NCI-H1417 (cell line): ENCODE measurements at regions not wholly inside any gene's neighbourhood (a gene's known extent, or its start where the extent isn't known, plus 50 kb on each side); places are given as distances from the start of the nearest gene placed in this dataset.

Experiments used
- DNase-seq, 3 experiments: peaks; one replicate each; lab custom pipeline; 2025; lab: John Stamatoyannopoulos, UW

GRCh38 chr10:120960725-120961124, 109.6 kb downstream of the WDR11 start:
- DNase-seq, result no peak

DNA sequence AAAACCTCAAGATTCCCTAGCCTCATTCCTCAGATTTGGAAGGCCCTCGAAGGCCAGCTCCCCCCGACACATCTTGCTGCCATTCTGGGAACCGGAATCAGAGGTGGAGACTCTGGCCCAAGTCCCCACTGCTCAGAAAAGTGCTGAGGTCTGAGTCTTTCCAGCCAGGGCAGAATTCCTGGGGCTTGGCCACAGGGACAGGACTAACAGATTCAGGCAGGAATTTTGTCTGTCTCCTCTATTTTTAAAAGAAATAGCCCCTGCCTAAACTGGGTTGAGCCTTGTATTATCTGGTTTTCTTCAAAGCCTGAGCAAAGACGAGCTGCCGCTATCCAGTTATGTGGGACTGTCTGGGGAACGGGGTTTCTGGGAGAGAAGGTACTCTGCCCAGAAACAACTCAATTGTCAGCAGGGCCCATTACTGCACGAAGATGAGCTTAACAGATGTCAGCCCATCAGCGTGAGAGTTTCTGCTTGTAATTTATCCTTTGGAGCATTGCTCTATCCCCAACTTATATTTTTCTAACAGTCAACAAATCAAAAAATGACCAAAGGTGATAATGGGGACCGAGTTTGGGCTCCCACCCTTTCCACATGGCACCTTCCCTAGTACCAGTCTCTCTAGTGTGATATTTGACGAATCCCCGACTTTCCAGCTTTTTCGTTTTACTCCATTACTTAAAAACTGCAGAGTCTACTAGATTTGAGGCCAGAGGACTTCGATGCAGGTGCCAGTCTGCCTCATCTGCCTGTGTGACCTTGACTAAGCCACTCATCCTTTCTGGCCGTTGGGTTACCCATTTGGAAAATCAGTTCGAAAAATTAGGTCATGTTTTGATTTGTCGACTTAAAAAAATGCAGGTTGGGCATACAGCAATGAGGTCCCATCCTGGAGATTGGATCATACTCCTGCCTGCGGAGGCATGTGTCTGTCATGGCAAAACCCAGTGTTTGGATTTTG, 110.9 kb downstream of the WDR11 start:
- DNase-seq, result no peak

DNA sequence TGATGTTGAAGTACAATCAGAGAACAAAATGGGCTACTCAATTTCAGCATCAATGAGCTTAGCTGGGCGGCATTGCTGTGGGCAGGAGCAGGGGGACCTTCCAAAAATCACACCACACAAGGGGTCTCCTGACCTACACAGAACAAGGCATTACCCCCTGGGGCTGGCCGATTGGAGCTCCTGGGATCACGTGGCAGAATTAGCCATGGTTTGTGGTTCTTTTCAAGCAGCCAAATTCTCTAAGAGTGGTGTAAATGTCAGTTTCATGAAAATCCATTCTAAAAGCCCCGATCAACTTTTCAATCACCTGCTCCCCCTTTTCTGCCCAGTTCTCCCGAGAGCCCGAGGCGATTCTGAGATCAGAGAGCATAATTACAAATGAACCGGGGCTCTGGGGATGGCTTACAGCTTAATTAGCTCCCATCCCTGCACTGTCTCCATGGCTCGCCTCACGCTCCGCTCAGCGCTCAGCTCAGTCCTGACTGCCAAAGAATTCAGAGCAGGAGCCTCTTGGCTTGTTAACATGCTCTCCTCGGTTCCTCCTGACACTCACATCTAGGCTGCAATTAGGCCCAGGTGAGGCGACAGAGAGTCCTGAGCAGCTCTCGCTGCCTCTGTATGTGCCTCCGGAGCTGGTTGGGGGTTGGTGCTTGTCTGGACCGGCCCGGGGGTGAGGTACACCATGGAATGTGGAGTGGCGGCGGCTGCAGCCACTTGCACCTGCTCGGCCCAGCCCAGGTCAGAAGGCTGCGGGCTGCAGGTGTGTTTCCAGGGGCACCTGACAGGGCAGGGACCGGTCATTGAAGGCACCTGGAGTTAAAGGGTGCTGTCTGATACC, 111.8 kb downstream of the WDR11 start:
- peak; percentile 31 to 75 (median 58) for DNase-seq

GRCh38 chr10:120963594-120964220, 112.5 kb downstream of the WDR11 start:
- peak in 1 of 3 experiments; percentile 36 for DNase-seq

GRCh38 chr10:120966657-120967045, 115.5 kb downstream of the WDR11 start:
- no peak for DNase-seq

DNA sequence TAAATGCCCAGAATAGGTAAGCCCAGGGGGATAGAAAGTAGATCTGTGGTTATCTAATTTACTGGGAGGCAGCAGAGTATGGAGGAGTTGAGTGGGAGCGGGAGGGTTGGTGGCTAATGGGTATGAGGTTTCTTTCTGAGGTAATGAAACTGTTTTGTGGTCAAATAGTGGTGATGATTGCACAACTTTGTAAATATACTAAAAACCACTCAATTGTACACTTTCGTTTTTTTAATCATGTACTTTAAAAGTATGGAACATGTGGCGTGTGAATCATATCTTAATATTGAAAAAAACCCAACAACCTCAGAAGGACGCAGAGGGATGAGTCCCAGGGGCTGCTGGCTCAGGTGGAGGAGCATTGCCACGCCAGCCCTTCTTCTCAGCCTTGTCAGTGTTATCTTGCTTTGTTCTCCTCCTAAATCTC, 118.1 kb downstream of the WDR11 start:
- DNase-seq, result no peak

DNA sequence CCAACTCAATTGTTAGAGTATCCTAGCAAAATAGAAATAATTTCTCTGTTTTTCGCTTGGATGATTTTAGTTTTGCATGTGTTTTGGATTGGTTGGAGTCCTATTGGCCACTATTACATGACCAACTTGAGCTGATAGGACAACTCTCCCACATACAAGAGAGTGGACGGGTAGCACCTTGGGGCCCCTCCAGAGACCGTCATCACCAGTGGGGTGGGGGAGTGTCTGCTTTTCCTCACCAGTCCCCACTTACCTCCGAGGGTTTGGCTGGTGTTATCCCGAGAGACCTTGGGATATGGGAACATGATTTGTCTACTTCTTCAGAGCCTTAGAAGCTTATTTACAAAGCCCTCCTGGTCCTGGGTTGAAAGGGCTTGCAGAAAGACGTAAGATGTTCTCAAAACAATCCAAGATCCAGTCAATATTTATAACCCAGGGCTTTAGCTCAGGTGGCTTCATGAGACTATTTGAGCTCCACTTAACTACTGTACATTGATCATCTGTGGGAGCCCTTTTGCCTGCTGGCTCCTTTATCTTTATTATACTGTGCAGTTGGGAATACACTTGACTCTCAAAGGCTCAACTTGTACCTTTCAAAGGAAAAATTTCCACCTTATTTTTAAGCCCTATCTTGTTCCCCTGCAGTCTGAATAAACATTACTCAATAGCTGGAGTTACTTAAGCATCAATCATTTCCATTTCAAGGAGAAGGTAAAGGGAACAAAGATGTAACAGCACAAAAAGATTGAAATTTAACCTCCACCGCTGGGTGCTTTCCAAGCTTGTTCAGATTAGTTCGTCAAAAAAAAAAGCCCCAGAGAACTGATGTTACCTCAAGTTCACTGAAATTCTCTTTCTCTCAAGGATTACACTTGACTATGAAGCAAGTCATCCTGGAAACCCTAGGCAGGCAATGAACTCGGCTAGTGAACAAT, 119.7 kb downstream of the WDR11 start:
- no peak for DNase-seq

GRCh38 chr10:120971671-120972070, 120.5 kb downstream of the WDR11 start:
- DNase-seq, result peak in 1 of 3 experiments; percentile 14

GRCh38 chr10:120972259-120972658, 121.1 kb downstream of the WDR11 start:
- no peak for DNase-seq

DNA sequence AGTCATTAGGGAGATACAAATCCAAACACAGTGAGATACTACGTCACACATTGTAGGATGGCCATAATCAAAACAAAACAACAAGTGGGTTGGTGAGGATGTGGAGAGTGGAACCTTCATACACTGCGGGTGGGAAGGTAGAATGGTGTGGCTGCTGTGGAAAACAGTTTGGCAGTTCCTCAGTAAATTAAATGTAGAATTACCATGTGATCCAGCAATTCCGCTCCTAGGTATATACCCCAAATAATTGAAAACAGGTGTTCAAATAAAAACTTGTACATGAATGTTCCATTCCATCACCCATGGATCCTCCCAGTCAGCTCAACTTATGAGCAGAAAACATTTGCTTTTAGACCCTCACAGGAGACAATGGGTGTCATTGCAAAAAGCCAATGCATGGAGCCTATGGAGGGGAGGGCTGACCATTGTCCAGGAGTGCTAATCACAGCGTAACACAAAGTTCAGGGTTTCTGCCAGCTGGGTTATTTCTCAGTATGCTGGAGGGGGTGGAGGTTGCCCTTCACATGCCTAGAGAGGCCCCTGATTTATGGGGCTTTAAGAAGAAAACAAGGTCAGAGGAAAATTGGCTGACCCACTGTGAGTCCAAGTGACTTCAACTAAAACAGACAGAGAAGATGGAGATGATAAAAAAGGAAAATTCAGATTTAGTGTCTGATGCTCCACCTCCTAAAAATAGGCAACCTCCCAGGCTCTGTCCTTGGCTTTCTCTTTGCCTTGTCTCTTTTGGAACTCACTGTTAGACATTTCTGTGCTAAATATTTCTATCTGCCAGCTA, 124.1 kb downstream of the WDR11 start:
- DNase-seq, result no peak

DNA sequence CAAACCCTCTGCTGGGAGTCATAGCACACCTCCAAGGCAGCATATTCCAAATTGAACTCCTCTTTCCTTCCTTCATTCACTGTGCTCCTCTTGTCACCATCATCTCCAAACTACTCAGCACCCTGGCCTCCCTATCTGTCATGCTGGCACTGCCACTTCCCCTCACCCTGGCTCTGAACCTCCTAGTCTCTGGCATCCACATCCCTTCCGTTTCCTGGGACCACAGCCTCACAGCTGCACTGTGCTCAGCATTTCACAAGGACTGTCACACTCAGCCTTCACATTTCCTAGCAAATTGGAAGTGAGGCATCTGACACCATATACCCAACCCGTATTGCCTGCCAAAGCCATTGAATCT, 124.7 kb downstream of the WDR11 start:
- no peak for DNase-seq

- DNase-seq, result no peak
Measured at GRCh38 chr10:120977897-120978296, 126.7 kb downstream of the WDR11 start.

GRCh38 chr10:120978589-120979252, 127.6 kb downstream of the WDR11 start:
- DNase-seq, result no peak

DNA sequence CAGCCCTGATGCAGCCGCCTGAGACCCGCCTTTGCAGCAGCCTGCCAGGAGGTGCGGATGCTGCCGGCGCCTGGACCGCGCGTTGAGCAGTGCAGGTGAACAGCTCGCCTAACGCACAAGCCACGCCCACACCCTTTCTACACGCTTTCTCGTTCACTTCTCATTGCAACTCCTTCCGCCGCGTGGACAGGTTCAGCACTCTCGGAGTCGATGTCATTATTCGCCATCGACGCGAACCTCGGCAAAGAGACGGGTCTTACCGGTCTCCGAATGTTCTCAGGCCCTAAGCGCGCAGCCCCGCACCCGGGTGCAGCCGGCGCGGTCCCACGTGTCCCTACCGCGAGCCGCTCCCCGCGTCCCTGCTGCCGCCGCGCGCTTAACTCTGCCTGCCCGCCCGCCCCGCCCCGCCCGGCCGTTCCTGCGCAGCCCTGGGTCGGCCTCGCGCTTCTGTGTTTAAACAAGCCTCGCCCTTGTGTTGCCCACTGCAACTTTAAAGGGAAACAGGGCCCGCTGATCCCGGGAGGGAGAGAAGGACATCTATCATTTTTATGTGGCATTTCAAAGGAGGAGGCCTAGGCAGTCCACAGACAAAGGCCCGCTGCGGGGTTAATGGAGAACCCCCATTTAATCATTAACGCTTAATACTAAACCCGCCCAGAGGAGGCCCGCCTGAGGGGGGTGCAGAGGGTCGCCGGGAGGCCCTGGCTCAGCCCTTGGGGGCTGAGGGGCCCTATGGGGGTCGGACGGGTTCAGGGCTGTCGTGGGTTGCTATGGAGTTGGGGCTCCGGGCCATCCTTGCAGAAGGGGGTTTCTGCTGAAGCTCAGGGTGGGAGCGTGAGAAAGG, 128.5 kb downstream of the WDR11 start:
- DNase-seq, result peak; percentile 61 to 74 (median 73)

DNA sequence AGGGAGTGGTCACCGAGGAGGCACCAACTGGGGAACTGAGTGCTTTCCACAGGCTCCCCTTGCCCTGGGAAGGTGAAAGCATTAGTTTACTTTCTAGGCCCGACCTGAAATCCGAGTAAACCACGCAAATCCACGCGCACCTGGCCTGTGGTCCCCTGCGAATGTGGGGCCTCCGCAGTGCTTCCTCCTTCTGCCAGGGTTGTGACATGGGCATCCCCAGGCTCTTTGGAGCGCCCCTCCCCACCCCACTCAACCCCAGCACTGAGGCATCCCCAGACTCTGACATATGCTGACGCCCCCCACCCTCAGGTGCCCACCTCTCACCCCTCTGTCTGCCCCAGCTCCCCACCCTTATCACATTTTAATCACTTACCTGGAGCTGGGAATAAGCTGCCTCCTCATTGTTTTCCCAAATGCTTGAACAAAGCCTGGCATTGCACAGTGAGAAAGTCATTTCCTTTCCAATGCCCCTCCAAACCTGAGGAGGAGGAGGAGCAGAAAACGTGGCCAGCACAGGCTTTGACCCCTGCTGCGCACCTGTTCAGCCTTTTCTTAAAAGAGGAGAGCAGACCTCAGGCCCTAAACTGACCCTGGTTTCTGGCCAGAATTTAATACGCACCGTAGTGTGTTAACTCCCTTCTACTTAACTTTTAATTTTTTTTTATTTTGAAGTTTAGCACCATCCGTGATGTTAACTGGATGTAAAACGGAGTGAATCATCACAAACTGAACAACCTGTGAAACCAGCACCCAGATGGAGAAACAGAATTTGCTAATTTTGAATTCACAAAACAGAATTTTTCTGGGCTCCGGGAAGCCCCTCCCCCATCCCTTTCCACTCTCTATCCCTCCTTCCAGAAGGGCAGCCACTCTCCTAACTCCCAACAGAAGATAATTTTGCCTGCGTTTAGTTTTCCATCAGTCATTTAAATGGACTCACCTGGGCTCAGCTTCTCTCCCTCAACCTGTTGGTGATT, 129.4 kb downstream of the WDR11 start:
- DNase-seq, result peak in 1 of 3 experiments; percentile 13

GRCh38 chr10:120981601-120982391, 130.6 kb downstream of the WDR11 start:
- DNase-seq, result no peak

DNA sequence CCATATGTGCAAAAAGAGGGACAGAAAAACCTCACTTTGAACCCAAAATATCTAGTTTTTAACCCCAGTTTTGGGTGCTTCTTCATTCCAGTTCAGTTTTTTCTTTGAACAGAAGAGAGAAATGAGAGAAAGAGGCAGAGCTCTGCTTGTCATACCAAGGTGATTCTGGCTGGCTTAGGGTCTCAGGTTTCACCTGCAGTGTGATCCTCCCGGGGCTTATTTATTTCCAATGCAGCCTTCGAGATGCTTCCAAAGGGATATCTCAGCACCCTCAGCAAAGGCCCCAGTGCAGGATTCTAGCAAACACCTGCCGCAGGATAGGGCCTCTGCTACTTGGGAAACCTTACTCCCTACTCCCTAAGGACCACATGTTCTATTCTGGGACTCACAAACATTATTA, 131.3 kb downstream of the WDR11 start:
- DNase-seq, result peak in 1 of 3 experiments; percentile 30
